ENCODE measurements at regions not wholly inside any gene's neighbourhood (a gene's known extent, or its start where the extent isn't known, plus 50 kb on each side); places are given as distances from the start of the nearest gene placed in this dataset.
A peak's percentile ranks its signal among the peaks of the same experiment; 100 is the strongest.

GRCh38 chrX:120021927-120022326, 55.6 kb downstream of the RHOXF2B start:
- no peak overlapping the region for H3K4me3 ChIP-seq (ENCODE audit: low read length)
- no peak for DNase-seq (ENCODE audit: low read depth, low spot score)

- H3K4me3 ChIP-seq (ENCODE audit: low read length) = no peak overlapping the region
- DNase-seq (ENCODE audit: low read depth, low spot score) = no peak
Observed at GRCh38 chrX:120020305-120020704, 57.2 kb downstream of the RHOXF2B start.

GRCh38 chrX:120016068-120016441, 61.4 kb downstream of the RHOXF2B start:
- H3K4me3 ChIP-seq (ENCODE audit: low read length) = no peak overlapping the region
- no peak for DNase-seq (ENCODE audit: low read depth, low spot score)

- H3K4me3 ChIP-seq (ENCODE audit: low read length) = no peak overlapping the region
- no peak for DNase-seq (ENCODE audit: low read depth, low spot score)
Observed at GRCh38 chrX:120015145-120016067, 62.1 kb downstream of the RHOXF2B start.

GRCh38 chrX:120014354-120015130, 62.9 kb downstream of the RHOXF2B start:
- no peak for DNase-seq (ENCODE audit: low read depth, low spot score)
- no peak overlapping the region for H3K4me3 ChIP-seq (ENCODE audit: low read length)

- peak; percentile 0 for DNase-seq (ENCODE audit: low read depth, low spot score)
- no peak overlapping the region for H3K4me3 ChIP-seq (ENCODE audit: low read length)
Observed at GRCh38 chrX:120001787-120002186, 58.2 kb upstream of the NKAP start.

GRCh38 chrX:120000490-120001246, 57.1 kb upstream of the NKAP start:
- H3K4me3 ChIP-seq (ENCODE audit: low read length) = no peak overlapping the region
- DNase-seq (ENCODE audit: low read depth, low spot score) = no peak

- H3K4me3 ChIP-seq (ENCODE audit: low read length) = no peak overlapping the region
- no peak for DNase-seq (ENCODE audit: low read depth, low spot score)
Observed at GRCh38 chrX:119999087-119999634, 55.6 kb upstream of the NKAP start.

GRCh38 chrX:119997570-119997969, 54.0 kb upstream of the NKAP start:
- H3K4me3 ChIP-seq (ENCODE audit: low read length) = no peak overlapping the region
- DNase-seq (ENCODE audit: low read depth, low spot score) = no peak

GRCh38 chrX:119996600-119997524, 53.3 kb upstream of the NKAP start:
- DNase-seq (ENCODE audit: low read depth, low spot score) = no peak
- no peak overlapping the region for H3K4me3 ChIP-seq (ENCODE audit: low read length)

- no peak overlapping the region for H3K4me3 ChIP-seq (ENCODE audit: low read length)
- DNase-seq (ENCODE audit: low read depth, low spot score) = no peak
Observed at GRCh38 chrX:119996069-119996468, 52.5 kb upstream of the NKAP start.
